ENCODE measurements at regions not wholly inside any gene's neighbourhood (a gene's known extent, or its start where the extent isn't known, plus 50 kb on each side); places are given as distances from the start of the nearest gene placed in this dataset.

- DNase-seq = no peak
Observed at GRCh38 chr12:90899456-90900182, 55.4 kb downstream of the CCER1 start.

- no peak for DNase-seq
Observed at GRCh38 chr12:90897986-90898385, 57.0 kb downstream of the CCER1 start.

- DNase-seq = no peak
Observed at GRCh38 chr12:90897316-90897715, 57.7 kb downstream of the CCER1 start.

DNA sequence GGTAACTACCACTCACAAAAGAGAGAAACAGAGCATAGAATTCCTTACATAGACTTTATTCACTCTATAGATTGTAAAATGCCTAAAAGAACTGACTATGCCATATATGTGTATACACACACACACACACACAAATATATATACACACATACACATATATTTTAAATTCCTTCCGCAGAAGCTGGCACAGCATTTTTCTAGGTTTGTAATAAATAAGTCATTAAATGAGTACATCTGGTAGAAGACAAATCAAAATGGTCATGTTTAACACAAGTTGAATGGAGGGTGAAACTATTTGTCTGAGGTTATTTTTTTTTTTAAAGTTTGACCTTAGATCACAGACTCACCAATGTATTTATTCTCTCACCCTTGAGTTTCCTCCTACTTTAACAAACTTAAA is 58.2 kb downstream of the CCER1 start:
- no peak for DNase-seq

DNA sequence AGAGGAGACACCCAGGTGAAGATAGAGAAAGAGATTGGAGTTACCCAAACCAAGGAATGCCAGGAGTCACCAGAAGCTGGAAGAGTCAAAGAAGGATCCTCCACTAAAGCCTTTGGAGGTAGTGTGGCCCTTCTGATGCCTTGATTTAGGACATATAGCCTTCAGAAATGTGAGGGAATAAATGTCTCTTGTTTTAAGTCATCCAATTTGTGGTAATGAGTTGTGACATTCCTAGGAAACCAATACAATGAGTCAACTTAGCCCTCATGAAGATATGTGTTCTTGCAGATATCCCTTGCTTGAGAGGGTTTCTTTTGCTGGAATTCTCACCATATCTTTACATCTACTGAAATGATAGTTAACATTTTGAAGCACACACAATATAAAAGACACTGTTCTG is 58.8 kb downstream of the CCER1 start:
- no peak for DNase-seq

GRCh38 chr12:90888316-90888715 is 66.7 kb downstream of the CCER1 start:
- DNase-seq = no peak

GRCh38 chr12:90883456-90883855 is 71.5 kb downstream of the CCER1 start:
- no peak for DNase-seq

- no peak for DNase-seq
Observed at GRCh38 chr12:90871726-90872096, 83.3 kb downstream of the CCER1 start.

- no peak for DNase-seq
Observed at GRCh38 chr12:90870971-90871725, 83.8 kb downstream of the CCER1 start.

GRCh38 chr12:90868626-90869025 is 86.3 kb downstream of the CCER1 start:
- no peak for DNase-seq

GRCh38 chr12:90859591-90859990 is 95.4 kb downstream of the CCER1 start:
- DNase-seq = no peak

DNA sequence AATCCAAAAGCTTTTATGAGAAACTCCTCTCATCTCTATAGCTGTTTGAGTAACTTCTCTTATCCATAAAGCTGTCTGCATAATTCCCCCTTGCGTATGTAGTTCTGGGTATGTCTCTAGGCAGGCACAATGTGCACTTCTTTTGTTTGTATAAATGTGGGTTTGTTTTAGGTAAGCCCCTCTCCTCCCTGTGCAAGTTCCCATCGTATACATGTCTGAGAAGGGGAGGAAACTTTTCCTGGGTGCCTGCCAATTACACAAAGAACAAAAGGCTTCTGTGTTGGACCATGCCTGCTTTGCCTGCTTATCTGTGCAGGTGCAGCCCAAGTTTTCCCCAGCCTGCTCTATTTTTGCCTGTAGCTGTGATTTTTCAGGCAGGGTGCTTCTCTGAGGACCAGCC is 96.7 kb downstream of the CCER1 start:
- no peak for DNase-seq

DNA sequence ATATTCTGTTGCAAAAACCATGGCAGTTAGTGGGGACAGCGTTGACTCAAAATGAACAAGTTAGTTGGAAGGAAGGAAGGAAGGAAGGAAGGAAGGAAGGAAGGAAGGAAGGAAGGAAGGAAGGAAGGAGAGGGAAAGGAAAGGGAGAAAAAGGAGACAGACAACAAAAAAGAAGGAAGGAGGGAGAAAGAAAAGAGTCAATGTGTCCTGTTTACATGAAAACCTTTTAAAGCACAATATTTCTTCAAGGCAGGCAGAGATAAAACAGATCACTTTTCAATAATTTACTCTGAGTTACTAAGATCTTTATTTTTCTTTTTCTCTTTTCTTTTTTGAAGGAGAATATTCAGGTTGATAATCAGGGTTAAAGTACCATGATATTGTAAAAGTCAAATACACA is 99.4 kb downstream of the CCER1 start:
- DNase-seq = no peak

DNA sequence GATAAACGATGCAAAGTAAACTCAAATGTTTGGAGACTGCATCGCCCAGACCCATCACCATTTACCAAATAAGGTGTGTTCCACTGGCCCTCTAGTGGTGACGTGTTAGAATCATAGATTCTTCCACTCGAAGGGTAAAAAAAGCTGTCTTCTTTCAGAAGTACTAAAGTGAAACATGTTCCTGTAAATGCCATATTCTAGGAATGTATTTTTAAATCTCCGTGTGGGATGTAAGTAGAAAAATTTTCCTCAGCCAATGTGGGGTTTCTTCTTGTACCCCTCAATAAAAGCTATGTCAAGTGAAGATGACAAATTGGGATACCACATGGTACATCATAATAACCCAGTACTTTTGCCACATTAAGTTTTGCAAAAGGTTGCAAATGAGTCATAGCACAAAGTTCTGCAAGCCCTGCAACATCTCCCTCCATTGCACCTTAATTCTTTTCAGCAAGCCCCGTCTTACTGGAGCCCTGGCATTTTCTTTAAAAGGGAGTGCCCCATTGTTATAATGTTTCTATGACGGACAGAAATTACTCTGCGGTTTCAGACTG is 100.8 kb downstream of the CCER1 start:
- no peak for DNase-seq

GRCh38 chr12:90851800-90852718 is 102.9 kb downstream of the CCER1 start:
- DNase-seq = no peak

GRCh38 chr12:90842477-90842876 is 112.5 kb downstream of the CCER1 start:
- DNase-seq = no peak

- DNase-seq = no peak
Observed at GRCh38 chr12:90841336-90841735, 113.6 kb downstream of the CCER1 start.

GRCh38 chr12:90839346-90839745 is 115.6 kb downstream of the CCER1 start:
- DNase-seq = no peak

GRCh38 chr12:90836689-90837088 is 118.3 kb downstream of the CCER1 start:
- no peak for DNase-seq

- no peak for DNase-seq
Observed at GRCh38 chr12:90833228-90833627, 121.7 kb downstream of the CCER1 start.

- DNase-seq = no peak
Observed at GRCh38 chr12:90832427-90832826, 122.5 kb downstream of the CCER1 start.

- no peak for DNase-seq
Observed at GRCh38 chr12:90831712-90832111, 123.3 kb downstream of the CCER1 start.

- DNase-seq = no peak
Observed at GRCh38 chr12:90829044-90829443, 125.9 kb downstream of the CCER1 start.
